ENCODE measurements at regions not wholly inside any gene's neighbourhood (a gene's known extent, or its start where the extent isn't known, plus 50 kb on each side); places are given as distances from the start of the nearest gene placed in this dataset.
"Not testable (repeated sequence)": the region's sequence is repeated elsewhere in the genome, so short reads cannot be mapped to it uniquely, and the experiment has no call there.

- TF ChIP-seq ZNF274 (IDR thresholded peaks at IDR 0.05; ENCODE audit: low read depth, low read length): no peak
- no peak overlapping the region for H3K4me3 ChIP-seq (ENCODE audit: low read length)
Measured at GRCh38 chr10:8661886-8662285, 607.4 kb downstream of the GATA3 start.

- no peak overlapping the region for H3K4me3 ChIP-seq (ENCODE audit: low read length)
- no peak for TF ChIP-seq ZNF274 (IDR thresholded peaks at IDR 0.05; ENCODE audit: low read depth, low read length)
Measured at GRCh38 chr10:8663131-8663530, 608.6 kb downstream of the GATA3 start.

- no peak overlapping the region for H3K4me3 ChIP-seq (ENCODE audit: low read length)
- no peak for TF ChIP-seq ZNF274 (IDR thresholded peaks at IDR 0.05; ENCODE audit: low read depth, low read length)
Measured at GRCh38 chr10:8665322-8665721, 610.8 kb downstream of the GATA3 start.

GRCh38 chr10:8670461-8670860 lies 616.0 kb downstream of the GATA3 start:
- TF ChIP-seq ZNF274 (IDR thresholded peaks at IDR 0.05; ENCODE audit: low read depth, low read length): no peak

GRCh38 chr10:8674230-8674629 lies 619.7 kb downstream of the GATA3 start:
- no peak for TF ChIP-seq ZNF274 (IDR thresholded peaks at IDR 0.05; ENCODE audit: low read depth, low read length)
- H3K4me3 ChIP-seq (ENCODE audit: low read length): no peak overlapping the region

More at GRCh38 chr10:8670461-8670860, 616.0 kb downstream of the GATA3 start:
- H3K4me3 ChIP-seq (ENCODE audit: low read length): no peak overlapping the region

GRCh38 chr10:8677642-8678041 lies 623.2 kb downstream of the GATA3 start:
- no peak for TF ChIP-seq ZNF274 (IDR thresholded peaks at IDR 0.05; ENCODE audit: low read depth, low read length)
- H3K4me3 ChIP-seq (ENCODE audit: low read length): no peak overlapping the region

- H3K4me3 ChIP-seq (ENCODE audit: low read length): not testable (repeated sequence)
Measured at GRCh38 chr10:8684916-8685315, 630.4 kb downstream of the GATA3 start.

- TF ChIP-seq ZNF274 (IDR thresholded peaks at IDR 0.05; ENCODE audit: low read depth, low read length): no peak
- H3K4me3 ChIP-seq (ENCODE audit: low read length): no peak overlapping the region
Measured at GRCh38 chr10:8688881-8689280, 634.4 kb downstream of the GATA3 start.

- H3K4me3 ChIP-seq (ENCODE audit: low read length): no peak overlapping the region
- no peak for TF ChIP-seq ZNF274 (IDR thresholded peaks at IDR 0.05; ENCODE audit: low read depth, low read length)
Measured at GRCh38 chr10:8691498-8692017, 637.1 kb downstream of the GATA3 start.

GRCh38 chr10:8693635-8694034 lies 639.1 kb downstream of the GATA3 start:
- not testable (repeated sequence) for H3K4me3 ChIP-seq (ENCODE audit: low read length)

- TF ChIP-seq ZNF274 (IDR thresholded peaks at IDR 0.05; ENCODE audit: low read depth, low read length): no peak
- no peak overlapping the region for H3K4me3 ChIP-seq (ENCODE audit: low read length)
Measured at GRCh38 chr10:8696746-8697145, 642.3 kb downstream of the GATA3 start.

- no peak overlapping the region for H3K4me3 ChIP-seq (ENCODE audit: low read length)
- TF ChIP-seq ZNF274 (IDR thresholded peaks at IDR 0.05; ENCODE audit: low read depth, low read length): no peak
Measured at GRCh38 chr10:8700689-8701088, 646.2 kb downstream of the GATA3 start.

- TF ChIP-seq ZNF274 (IDR thresholded peaks at IDR 0.05; ENCODE audit: low read depth, low read length): no peak
- H3K4me3 ChIP-seq (ENCODE audit: low read length): no peak overlapping the region
Measured at GRCh38 chr10:8702181-8702580, 647.7 kb downstream of the GATA3 start.

GRCh38 chr10:8705415-8705814 lies 650.9 kb downstream of the GATA3 start:
- no peak overlapping the region for H3K4me3 ChIP-seq (ENCODE audit: low read length)
- no peak for TF ChIP-seq ZNF274 (IDR thresholded peaks at IDR 0.05; ENCODE audit: low read depth, low read length)

- TF ChIP-seq ZNF274 (IDR thresholded peaks at IDR 0.05; ENCODE audit: low read depth, low read length): no peak
Measured at GRCh38 chr10:8712656-8713055, 658.2 kb downstream of the GATA3 start.

GRCh38 chr10:8719971-8720370 lies 665.5 kb downstream of the GATA3 start:
- TF ChIP-seq ZNF274 (IDR thresholded peaks at IDR 0.05; ENCODE audit: low read depth, low read length): no peak
- no peak overlapping the region for H3K4me3 ChIP-seq (ENCODE audit: low read length)

More at GRCh38 chr10:8712656-8713055, 658.2 kb downstream of the GATA3 start:
- no peak overlapping the region for H3K4me3 ChIP-seq (ENCODE audit: low read length)

Measured in GM08714 (cell line).